Fibroblast of lung (primary cell): ENCODE measurements at regions not wholly inside any gene's neighbourhood (a gene's known extent, or its start where the extent isn't known, plus 50 kb on each side); places are given as distances from the start of the nearest gene placed in this dataset.

Experiments
- DNase-seq, 2 donors: peaks; one replicate each; pipeline versions ENCODE4 v3.0.0 to v3.0.0-alpha.2; 2010; ENCODE audit warnings: low read depth in 2 of 2
- H2AFZ ChIP-seq: 2 replicates; pipeline ENCODE4 v1.5.1; 2012; ENCODE audit warnings: low read length, control low read depth, inconsistent platforms
- H3K27ac ChIP-seq: 2 replicates; pipeline ENCODE4 v1.5.1; 2011; ENCODE audit warnings: low read length, control low read depth; ENCODE audit not compliant: insufficient read depth
- H3K27me3 ChIP-seq: 2 replicates; pipeline ENCODE4 v1.5.1; 2011; ENCODE audit warnings: mild to moderate bottlenecking, low read length; ENCODE audit not compliant: control insufficient read depth, insufficient read depth
- H3K36me3 ChIP-seq: 2 replicates; pipeline ENCODE4 v1.5.1; 2011; ENCODE audit warnings: low read length; ENCODE audit not compliant: control insufficient read depth, insufficient read depth
- H3K4me1 ChIP-seq: 2 replicates; pipeline ENCODE4 v1.5.1; 2011; ENCODE audit warnings: low read length; ENCODE audit not compliant: control insufficient read depth, insufficient read depth; ENCODE audit errors: extremely low read depth
- H3K4me2 ChIP-seq: 2 replicates; pipeline ENCODE4 v1.5.1; 2011; ENCODE audit warnings: low read length, control low read depth; ENCODE audit not compliant: insufficient read depth; ENCODE audit errors: extremely low read depth
- H3K4me3 ChIP-seq, 4 experiments: fragments of 200-600 bp in 1 of 4; sonication (generic) in 1 of 4; replicated peaks in 1 of 4; 2 replicates each; pipeline ENCODE4 v1.5.1; 2011 to 2016; ENCODE audit warnings: low read length in 4 of 4, low read depth in 3 of 4, mild to moderate bottlenecking in 3 of 4, control low read depth in 2 of 4, inconsistent platforms in 1 of 4, mixed read lengths in 1 of 4; ENCODE audit not compliant: insufficient read depth in 1 of 4; ENCODE audit errors: control extremely low read depth in 1 of 4
- H3K79me2 ChIP-seq: 2 replicates; pipeline ENCODE4 v1.5.1; 2012; ENCODE audit warnings: mild to moderate bottlenecking, low read length, inconsistent platforms; ENCODE audit not compliant: control insufficient read depth, insufficient read depth
- H3K9ac ChIP-seq: 2 replicates; pipeline ENCODE4 v1.5.1; 2011; ENCODE audit warnings: mild to moderate bottlenecking, low read length, control low read depth; ENCODE audit not compliant: insufficient read depth
- H3K9me3 ChIP-seq: 2 replicates; pipeline ENCODE4 v1.5.1; 2012; ENCODE audit warnings: low read depth, low read length; ENCODE audit not compliant: control insufficient read depth, insufficient read depth
- H4K20me1 ChIP-seq: 2 replicates; pipeline ENCODE4 v1.5.1; 2011; ENCODE audit warnings: low read length; ENCODE audit not compliant: control insufficient read depth, insufficient read depth; ENCODE audit errors: extremely low read depth
- EZH2 ChIP-seq: IDR thresholded peaks from 2 replicates; pipeline ENCODE4 v1.5.1; 2012; ENCODE audit warnings: low read length, control low read depth, mild to moderate bottlenecking; ENCODE audit errors: missing control alignments
- TF ChIP-seq, protein P1 (sequence below), 2 donors: IDR thresholded peaks in 1 of 2; conservative IDR thresholded peaks in 1 of 2; 1 replicate in 1 of 2; 2 replicates in 1 of 2; pipeline ENCODE4 v1.5.1; 2011 to 2012; ENCODE audit warnings: low read length in 2 of 2, control low read depth in 1 of 2, inconsistent platforms in 1 of 2, low read depth in 1 of 2, mild to moderate bottlenecking in 1 of 2

DNA sequence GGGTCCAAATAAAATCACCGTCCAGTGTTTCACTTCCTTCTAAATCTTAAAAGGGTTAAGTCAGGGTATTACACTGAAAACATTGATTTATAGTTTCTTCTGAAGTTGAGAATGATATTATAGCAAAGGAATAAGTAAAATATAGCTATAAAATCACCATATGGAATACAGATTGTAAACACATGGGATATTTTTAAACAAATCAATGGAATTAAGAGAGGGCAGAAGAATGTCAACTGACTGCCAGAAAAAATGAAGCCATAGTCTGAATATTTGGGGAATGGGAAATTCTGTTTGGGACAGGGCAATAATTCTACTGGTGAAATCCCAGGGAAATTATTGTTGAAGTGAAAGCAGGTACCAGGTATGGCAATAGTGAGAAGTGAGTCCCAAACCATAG lies 664.6 kb downstream of the NCAM2 start:
- Histone ChIP-seq H3K4me1 (no peaks in the 10 kb centered on the region), H4K20me1 (no peaks in the 10 kb centered on the region), H3K9me3 (no peaks in the 10 kb centered on the region), H3K36me3 (no peaks in the 10 kb centered on the region), H3K4me3 (no peak overlapping the region), H3K79me2 (no peaks in the 10 kb centered on the region), H3K4me2 (no peak overlapping the region), H2AFZ (no peak overlapping the region), H3K27me3 (no peaks in the 10 kb centered on the region), H3K9ac (no peak overlapping the region), H3K27ac (no peak overlapping the region)
- peak in 1 of 2 donors; percentile 1 for DNase-seq
- no peak for TF ChIP-seq EZH2
- TF ChIP-seq, protein P1, sequence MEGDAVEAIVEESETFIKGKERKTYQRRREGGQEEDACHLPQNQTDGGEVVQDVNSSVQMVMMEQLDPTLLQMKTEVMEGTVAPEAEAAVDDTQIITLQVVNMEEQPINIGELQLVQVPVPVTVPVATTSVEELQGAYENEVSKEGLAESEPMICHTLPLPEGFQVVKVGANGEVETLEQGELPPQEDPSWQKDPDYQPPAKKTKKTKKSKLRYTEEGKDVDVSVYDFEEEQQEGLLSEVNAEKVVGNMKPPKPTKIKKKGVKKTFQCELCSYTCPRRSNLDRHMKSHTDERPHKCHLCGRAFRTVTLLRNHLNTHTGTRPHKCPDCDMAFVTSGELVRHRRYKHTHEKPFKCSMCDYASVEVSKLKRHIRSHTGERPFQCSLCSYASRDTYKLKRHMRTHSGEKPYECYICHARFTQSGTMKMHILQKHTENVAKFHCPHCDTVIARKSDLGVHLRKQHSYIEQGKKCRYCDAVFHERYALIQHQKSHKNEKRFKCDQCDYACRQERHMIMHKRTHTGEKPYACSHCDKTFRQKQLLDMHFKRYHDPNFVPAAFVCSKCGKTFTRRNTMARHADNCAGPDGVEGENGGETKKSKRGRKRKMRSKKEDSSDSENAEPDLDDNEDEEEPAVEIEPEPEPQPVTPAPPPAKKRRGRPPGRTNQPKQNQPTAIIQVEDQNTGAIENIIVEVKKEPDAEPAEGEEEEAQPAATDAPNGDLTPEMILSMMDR (conservative IDR thresholded peaks at IDR 0.05 in 1 of 2, IDR thresholded peaks at IDR 0.05 in 1 of 2; ENCODE audit: low read depth in 1 of 2, low read length in 2 of 2), result no peak

DNA sequence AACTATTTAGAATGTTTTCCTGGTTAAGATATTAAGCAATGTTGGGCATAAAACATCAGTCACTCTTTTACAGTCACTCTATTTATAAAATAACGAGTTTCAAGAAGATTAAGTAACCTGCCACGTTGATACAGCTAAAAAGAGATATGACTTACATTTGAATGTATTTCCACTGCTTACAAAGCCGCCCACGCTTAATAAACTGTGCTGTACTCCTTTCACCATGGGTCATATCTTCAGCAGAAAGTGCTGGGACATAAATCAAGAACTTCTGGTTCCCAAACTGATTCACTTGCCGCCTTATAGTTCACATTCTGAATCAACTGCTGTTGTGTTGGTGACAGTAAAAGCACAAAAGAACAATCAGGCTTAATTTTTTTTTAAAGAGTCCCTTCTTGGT lies 666.7 kb downstream of the NCAM2 start:
- Histone ChIP-seq H3K4me1 (no peaks in the 10 kb centered on the region), H3K9me3 (no peaks in the 10 kb centered on the region), H3K27ac (no peak overlapping the region), H2AFZ (no peak overlapping the region), H4K20me1 (no peaks in the 10 kb centered on the region), H3K4me2 (no peak overlapping the region), H3K9ac (no peak overlapping the region), H3K79me2 (no peaks in the 10 kb centered on the region), H3K4me3 (no peak overlapping the region), H3K27me3 (no peaks in the 10 kb centered on the region), H3K36me3 (no peaks in the 10 kb centered on the region)
- peak; percentile 17 to 35 for DNase-seq
- TF ChIP-seq EZH2, result no peak
- TF ChIP-seq, protein P1 (conservative IDR thresholded peaks at IDR 0.05 in 1 of 2, IDR thresholded peaks at IDR 0.05 in 1 of 2; ENCODE audit: low read depth in 1 of 2, low read length in 2 of 2), result no peak

DNA sequence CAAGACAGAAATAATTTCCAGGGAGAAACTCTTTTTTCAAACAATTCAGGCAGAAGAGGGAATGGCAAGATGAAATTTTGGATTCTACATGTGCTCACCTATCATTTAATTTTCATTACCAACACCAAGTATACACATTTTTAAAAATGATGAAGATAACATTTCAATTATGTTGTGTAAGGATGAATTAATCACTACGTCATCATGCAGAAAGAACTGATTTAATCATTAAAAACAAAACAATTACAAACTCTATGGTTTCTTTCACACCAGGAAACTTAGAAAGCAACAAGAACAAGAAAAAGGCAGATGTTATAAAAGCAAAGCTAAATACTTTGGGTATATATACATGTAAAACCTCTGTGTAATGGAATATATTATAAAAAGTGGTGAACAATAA lies 668.5 kb downstream of the NCAM2 start:
- no peaks in the 10 kb centered on the region for H3K4me1 ChIP-seq
- no peaks in the 10 kb centered on the region for H3K27me3 ChIP-seq
- no peak overlapping the region for H3K9ac ChIP-seq
- TF ChIP-seq, protein P1 (conservative IDR thresholded peaks at IDR 0.05 in 1 of 2, IDR thresholded peaks at IDR 0.05 in 1 of 2; ENCODE audit: low read depth in 1 of 2, low read length in 2 of 2), result no peak
- TF ChIP-seq EZH2, result no peak
- no peaks in the 10 kb centered on the region for H3K9me3 ChIP-seq
- H3K4me3 ChIP-seq, result no peak overlapping the region
- no peak for DNase-seq
- no peaks in the 10 kb centered on the region for H3K36me3 ChIP-seq
- H3K4me2 ChIP-seq, result no peak overlapping the region
- no peaks in the 10 kb centered on the region for H3K79me2 ChIP-seq
- H2AFZ ChIP-seq, result no peak overlapping the region
- no peaks in the 10 kb centered on the region for H4K20me1 ChIP-seq
- H3K27ac ChIP-seq, result no peak overlapping the region
